H9 (cell line): ENCODE measurements at regions not wholly inside any gene's neighbourhood (a gene's known extent, or its start where the extent isn't known, plus 50 kb on each side); places are given as distances from the start of the nearest gene placed in this dataset.

ENCODE experiments used
- DNase-seq: peaks from one replicate; pipeline ENCODE4 v3.0.0-alpha.2; 2017
- H2AFZ ChIP-seq: one replicate; pipeline ENCODE4 v1.6.1; 2013; ENCODE audit warnings: mild to moderate bottlenecking, low read length, control low read depth, moderate library complexity
- H2AK5ac ChIP-seq: 2 replicates; pipeline ENCODE4 v1.6.1; 2013; ENCODE audit warnings: low read length, control low read depth, mixed read lengths; ENCODE audit not compliant: insufficient read length
- H2BK120ac ChIP-seq: one replicate; pipeline ENCODE4 v1.6.1; 2013; ENCODE audit warnings: low read depth, mild to moderate bottlenecking, low read length, control low read depth, inconsistent platforms; ENCODE audit not compliant: poor library complexity, severe bottlenecking
- H2BK12ac ChIP-seq: 2 replicates; pipeline ENCODE4 v1.6.1; 2013; ENCODE audit warnings: low read length, control low read depth, mixed read lengths, low read depth; ENCODE audit not compliant: insufficient read length
- H2BK15ac ChIP-seq: 2 replicates; pipeline ENCODE4 v1.6.1; 2013; ENCODE audit warnings: low read depth, low read length, control low read depth
- H2BK20ac ChIP-seq: one replicate; pipeline ENCODE4 v1.6.1; 2013; ENCODE audit warnings: low read depth, mild to moderate bottlenecking, low read length, control low read depth, inconsistent platforms; ENCODE audit not compliant: poor library complexity, severe bottlenecking
- H2BK5ac ChIP-seq: 2 replicates; pipeline ENCODE4 v1.6.1; 2013; ENCODE audit warnings: low read length, control low read depth, mixed read lengths; ENCODE audit not compliant: insufficient read length
- H3K14ac ChIP-seq: 2 replicates; pipeline ENCODE4 v1.6.1; 2013; ENCODE audit warnings: low read length, control low read depth; ENCODE audit not compliant: insufficient read depth
- H3K18ac ChIP-seq: 2 replicates; pipeline ENCODE4 v1.6.1; 2013; ENCODE audit warnings: low read depth, mild to moderate bottlenecking, mixed read lengths, low read length, control low read depth; ENCODE audit not compliant: insufficient read length
- H3K23ac ChIP-seq: 2 replicates; pipeline ENCODE4 v1.6.1; 2013; ENCODE audit warnings: low read length, control low read depth, mixed read lengths, low read depth; ENCODE audit not compliant: insufficient read length
- H3K23me2 ChIP-seq: 2 replicates; pipeline ENCODE4 v1.6.1; 2013; ENCODE audit warnings: low read depth, mild to moderate bottlenecking, mixed read lengths, low read length, control low read depth; ENCODE audit not compliant: insufficient read length, poor library complexity, severe bottlenecking
- H3K27ac ChIP-seq: 2 replicates; pipeline ENCODE4 v1.5.1; 2013; ENCODE audit warnings: low read length, control low read depth, mixed read lengths, low read depth; ENCODE audit not compliant: insufficient read length
- H3K27me3 ChIP-seq: 2 replicates; pipeline ENCODE4 v1.6.1; 2013; ENCODE audit warnings: low read length, control low read depth, inconsistent platforms; ENCODE audit not compliant: insufficient read depth
- H3K4ac ChIP-seq: 2 replicates; pipeline ENCODE4 v1.6.1; 2013; ENCODE audit warnings: low read depth, mild to moderate bottlenecking, control low read depth, inconsistent platforms, low read length, moderate library complexity
- H3K4me1 ChIP-seq: 2 replicates; pipeline ENCODE4 v1.6.1; 2013; ENCODE audit warnings: low read length, control low read depth, inconsistent platforms; ENCODE audit not compliant: insufficient read depth
- H3K4me2 ChIP-seq: 2 replicates; pipeline ENCODE4 v1.6.1; 2013; ENCODE audit warnings: low read length, control low read depth, mixed read lengths; ENCODE audit not compliant: insufficient read length, insufficient read depth
- H3K56ac ChIP-seq: 2 replicates; pipeline ENCODE4 v1.6.1; 2013; ENCODE audit warnings: low read depth, mild to moderate bottlenecking, mixed read lengths, low read length, control low read depth; ENCODE audit not compliant: insufficient read length
- H3K79me1 ChIP-seq: 2 replicates; pipeline ENCODE4 v1.6.1; 2013; ENCODE audit warnings: low read depth, mild to moderate bottlenecking, moderate library complexity, low read length, control low read depth, inconsistent platforms; ENCODE audit not compliant: insufficient read depth, poor library complexity, severe bottlenecking
- H3K79me2 ChIP-seq: 2 replicates; pipeline ENCODE4 v1.6.1; 2013; ENCODE audit warnings: low read length, control low read depth, inconsistent platforms; ENCODE audit not compliant: insufficient read depth
- H3K9ac ChIP-seq: 2 replicates; pipeline ENCODE4 v1.6.1; 2013; ENCODE audit warnings: low read length, control low read depth, mixed read lengths; ENCODE audit not compliant: insufficient read length; ENCODE audit errors: extremely low read depth
- H3K9me3 ChIP-seq: one replicate; pipeline ENCODE4 v1.6.1; 2013; ENCODE audit warnings: low read depth, low read length, inconsistent platforms; ENCODE audit not compliant: control insufficient read depth
- H3T11ph ChIP-seq: one replicate; pipeline ENCODE4 v1.6.1; 2013; ENCODE audit warnings: mild to moderate bottlenecking, low read length, control low read depth, inconsistent platforms
- H4K20me1 ChIP-seq: one replicate; pipeline ENCODE4 v1.6.1; 2013; ENCODE audit not compliant: control insufficient read depth, insufficient read length, insufficient read depth
- H4K5ac ChIP-seq: 2 replicates; pipeline ENCODE4 v1.6.1; 2013; ENCODE audit warnings: low read depth, mild to moderate bottlenecking, mixed read lengths, low read length, control low read depth; ENCODE audit not compliant: insufficient read length
- H4K8ac ChIP-seq: replicated peaks from 2 replicates; pipeline ENCODE4 v1.6.1; 2013; ENCODE audit warnings: low read length, control low read depth, mixed read lengths, low read depth; ENCODE audit not compliant: insufficient read length
- H4K91ac ChIP-seq: 2 replicates; pipeline ENCODE4 v1.6.1; 2013; ENCODE audit warnings: low read depth, mild to moderate bottlenecking, moderate library complexity, mixed read lengths, low read length, control low read depth; ENCODE audit not compliant: insufficient read length
- H3K27ac Mint-ChIP-seq, 3 experiments: 2 replicates in 2 of 3; 3 replicates in 1 of 3; pipeline ENCODE4 v1.8.0; 2020 to 2021; ENCODE audit warnings: mixed read lengths in 3 of 3, mild to moderate bottlenecking in 1 of 3, moderate library complexity in 1 of 3
- H3K27me3 Mint-ChIP-seq: 2 replicates; pipeline ENCODE4 v1.8.0; 2021; ENCODE audit warnings: low read depth, mild to moderate bottlenecking, moderate library complexity, mixed read lengths
- H3K36me3 Mint-ChIP-seq, 3 experiments: 2 replicates in 2 of 3; 3 replicates in 1 of 3; pipeline ENCODE4 v1.8.0; 2020 to 2021; ENCODE audit warnings: low read depth in 3 of 3, mixed read lengths in 3 of 3; ENCODE audit not compliant: insufficient read depth in 1 of 3
- H3K4me1 Mint-ChIP-seq, 2 experiments: 2 replicates each; pipeline ENCODE4 v1.8.0; 2020; ENCODE audit warnings: mixed read lengths in 2 of 2
- H3K4me3 Mint-ChIP-seq, 2 experiments: 2 replicates in 1 of 2; 3 replicates in 1 of 2; pipeline ENCODE4 v1.8.0; 2020 to 2021; ENCODE audit warnings: mild to moderate bottlenecking in 2 of 2, mixed read lengths in 2 of 2, moderate library complexity in 1 of 2
- H3K9me3 Mint-ChIP-seq, 2 experiments: 2 replicates in 1 of 2; 3 replicates in 1 of 2; pipeline ENCODE4 v1.8.0; 2020; ENCODE audit warnings: mild to moderate bottlenecking in 2 of 2, mixed read lengths in 2 of 2, moderate library complexity in 1 of 2
- CTCF ChIP-seq: fragments of 200-600 bp; sonication (generic); conservative IDR thresholded peaks from 3 replicates; pipeline ENCODE4 v1.8.0; 2021; ENCODE audit warnings: antibody characterized with exemption, mild to moderate bottlenecking
- WGBS: extraction: QIAGEN DNeasy Blood & Tissue Kit; methylation state at CpG from one replicate; pipeline ENCODE4 v1.1.7; 2013; ENCODE audit warnings: missing lambda C conversion rate, low lambda C conversion rate, mixed read lengths; ENCODE audit not compliant: insufficient read length; ENCODE audit errors: extremely low coverage; 5-methylcytosine and 5-hydroxymethylcytosine counted together

GRCh38 chr12:46590991-46591703 is 218.6 kb upstream of the SLC38A2 start:
- no peaks in the 10 kb centered on the region for H3K27me3 ChIP-seq
- H3K79me2 ChIP-seq, result no peaks in the 10 kb centered on the region
- H2AK5ac ChIP-seq, result no peak overlapping the region
- Mint-ChIP-seq H3K9me3 (peaks cover 6 to 8% of the 10 kb centered on the region in 2 experiments), H3K4me1 (peaks cover 19 to 22% of the 10 kb centered on the region in 2 experiments), H3K36me3 (peaks cover 0 to 8% (median 8%) of the 10 kb centered on the region in 3 experiments; a peak in 3 of 7 replicates), H3K27ac (peak overlapping the region in 1 of 3 experiments; percentile 49; a peak in 1 of 7 replicates), H3K4me3 (no peak overlapping the region), H3K27me3 (no peaks in the 10 kb centered on the region)
- H4K5ac ChIP-seq, result no peak overlapping the region
- H3K4me1 ChIP-seq, result no peaks in the 10 kb centered on the region; the same call in 1 of the 2 replicates
- no peak overlapping the region for H2BK120ac ChIP-seq
- H3K18ac ChIP-seq, result no peak overlapping the region
- no peaks in the 10 kb centered on the region for H4K20me1 ChIP-seq
- H3K14ac ChIP-seq, result 0 out of 2 replicates have a peak overlapping the region, but pooled peaks have one; percentile 53
- no peaks in the 10 kb centered on the region for H3K79me1 ChIP-seq
- no peak overlapping the region for H4K8ac ChIP-seq
- no peak overlapping the region for H3K56ac ChIP-seq
- no peak overlapping the region for H2BK20ac ChIP-seq
- H3K27ac ChIP-seq, result no peak overlapping the region
- no peaks in the 10 kb centered on the region for H3K23me2 ChIP-seq
- H3T11ph ChIP-seq, result no peak overlapping the region
- no peak overlapping the region for H3K4me2 ChIP-seq
- no CpG with 5 or more reads among the region's 5 CpGs for WGBS
- no peak overlapping the region for H2BK12ac ChIP-seq
- no peak for TF ChIP-seq CTCF
- no peak overlapping the region for H3K23ac ChIP-seq
- DNase-seq, result peak; percentile 46
- H4K91ac ChIP-seq, result no peak overlapping the region
- no peak overlapping the region for H3K4ac ChIP-seq
- H3K9ac ChIP-seq, result no peak overlapping the region
- H3K9me3 ChIP-seq, result no peaks in the 10 kb centered on the region
- H2BK5ac ChIP-seq, result no peak overlapping the region
- no peak overlapping the region for H2AFZ ChIP-seq
- H2BK15ac ChIP-seq, result no peak overlapping the region
